ENCODE measurements at regions not wholly inside any gene's neighbourhood (a gene's known extent, or its start where the extent isn't known, plus 50 kb on each side); places are given as distances from the start of the nearest gene placed in this dataset.
"Not testable (repeated sequence)": the region's sequence is repeated elsewhere in the genome, so short reads cannot be mapped to it uniquely, and the experiment has no call there.

DNA sequence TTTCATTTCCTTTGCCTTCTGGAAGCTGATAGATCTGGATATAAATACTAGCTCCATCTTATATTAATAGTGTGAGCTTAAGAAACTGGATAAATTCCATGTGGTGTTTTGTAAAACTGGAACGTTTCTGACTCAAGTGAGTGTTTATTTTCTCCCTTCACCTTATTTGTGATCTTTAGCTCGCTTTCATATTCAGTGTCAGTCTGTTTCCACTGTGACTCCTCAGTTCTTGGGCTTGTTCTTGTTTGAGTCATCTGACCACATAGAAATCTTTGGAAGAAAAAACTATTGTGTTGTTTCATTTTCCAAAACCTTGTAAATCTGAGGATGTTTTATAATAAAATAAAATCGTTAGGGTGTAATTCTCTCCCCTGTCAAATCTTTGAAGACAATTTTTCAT, 186.4 kb downstream of the POLR1F start:
- TF ChIP-seq, protein P1, sequence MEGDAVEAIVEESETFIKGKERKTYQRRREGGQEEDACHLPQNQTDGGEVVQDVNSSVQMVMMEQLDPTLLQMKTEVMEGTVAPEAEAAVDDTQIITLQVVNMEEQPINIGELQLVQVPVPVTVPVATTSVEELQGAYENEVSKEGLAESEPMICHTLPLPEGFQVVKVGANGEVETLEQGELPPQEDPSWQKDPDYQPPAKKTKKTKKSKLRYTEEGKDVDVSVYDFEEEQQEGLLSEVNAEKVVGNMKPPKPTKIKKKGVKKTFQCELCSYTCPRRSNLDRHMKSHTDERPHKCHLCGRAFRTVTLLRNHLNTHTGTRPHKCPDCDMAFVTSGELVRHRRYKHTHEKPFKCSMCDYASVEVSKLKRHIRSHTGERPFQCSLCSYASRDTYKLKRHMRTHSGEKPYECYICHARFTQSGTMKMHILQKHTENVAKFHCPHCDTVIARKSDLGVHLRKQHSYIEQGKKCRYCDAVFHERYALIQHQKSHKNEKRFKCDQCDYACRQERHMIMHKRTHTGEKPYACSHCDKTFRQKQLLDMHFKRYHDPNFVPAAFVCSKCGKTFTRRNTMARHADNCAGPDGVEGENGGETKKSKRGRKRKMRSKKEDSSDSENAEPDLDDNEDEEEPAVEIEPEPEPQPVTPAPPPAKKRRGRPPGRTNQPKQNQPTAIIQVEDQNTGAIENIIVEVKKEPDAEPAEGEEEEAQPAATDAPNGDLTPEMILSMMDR (IDR thresholded peaks at IDR 0.05; ENCODE audit: low read depth, low read length): no peak

DNA sequence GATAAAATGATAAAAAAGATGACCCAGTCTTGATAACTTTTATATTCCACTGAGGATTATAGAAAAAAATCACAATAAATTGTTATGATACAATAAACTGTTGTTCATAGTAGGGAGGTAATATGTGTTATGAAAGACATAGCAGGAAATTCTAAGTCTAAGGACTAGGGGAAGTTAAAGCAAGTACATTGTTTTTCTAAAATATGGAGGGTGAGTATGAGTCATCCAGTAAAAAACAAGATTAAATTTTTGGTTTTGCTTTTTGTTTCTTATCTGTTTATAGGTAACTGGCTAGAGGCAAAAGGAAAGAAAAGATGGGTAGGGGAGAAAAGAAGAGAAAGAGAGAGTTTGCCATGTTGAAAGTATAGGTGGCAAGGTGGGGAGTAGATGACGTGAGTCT, 188.4 kb downstream of the POLR1F start:
- POLR2A ChIA-PET: no interaction called here
- H3K9me3 ChIP-seq (ENCODE audit: control insufficient read depth, insufficient read depth, low read length): no peaks in the 10 kb centered on the region
- TF ChIP-seq, protein P1 (IDR thresholded peaks at IDR 0.05; ENCODE audit: low read depth, low read length): no peak
- DNase-seq (ENCODE audit: low read depth, low spot score): no peak
- CTCF ChIA-PET: no interaction called here
- no peak overlapping the region for H3K27ac ChIP-seq (ENCODE audit: low read depth, low read length)
- no peak overlapping the region for H3K4me3 ChIP-seq (ENCODE audit: low read depth, low read length)
- no peaks in the 10 kb centered on the region for H3K27me3 ChIP-seq (ENCODE audit: control insufficient read depth, insufficient read depth, low read length)

More for the DNA sequence above, 186.4 kb downstream of the POLR1F start:
- no peak overlapping the region for H3K4me3 ChIP-seq (ENCODE audit: low read depth, low read length)
- CTCF ChIA-PET: interaction anchor here (1.3 kb wide), 1 partner anchor 31 kb away, joined by 7 read pairs; no protein-coding TSS in a partner anchor
- POLR2A ChIA-PET: interaction anchor here (0.6 kb wide), 1 partner anchor 1076 kb away, joined by 3 read pairs; no protein-coding TSS in a partner anchor
- no peak overlapping the region for H3K27ac ChIP-seq (ENCODE audit: low read depth, low read length)
- H3K9me3 ChIP-seq (ENCODE audit: control insufficient read depth, insufficient read depth, low read length): no peaks in the 10 kb centered on the region
- no peak for DNase-seq (ENCODE audit: low read depth, low spot score)
- H3K27me3 ChIP-seq (ENCODE audit: control insufficient read depth, insufficient read depth, low read length): no peaks in the 10 kb centered on the region

DNA sequence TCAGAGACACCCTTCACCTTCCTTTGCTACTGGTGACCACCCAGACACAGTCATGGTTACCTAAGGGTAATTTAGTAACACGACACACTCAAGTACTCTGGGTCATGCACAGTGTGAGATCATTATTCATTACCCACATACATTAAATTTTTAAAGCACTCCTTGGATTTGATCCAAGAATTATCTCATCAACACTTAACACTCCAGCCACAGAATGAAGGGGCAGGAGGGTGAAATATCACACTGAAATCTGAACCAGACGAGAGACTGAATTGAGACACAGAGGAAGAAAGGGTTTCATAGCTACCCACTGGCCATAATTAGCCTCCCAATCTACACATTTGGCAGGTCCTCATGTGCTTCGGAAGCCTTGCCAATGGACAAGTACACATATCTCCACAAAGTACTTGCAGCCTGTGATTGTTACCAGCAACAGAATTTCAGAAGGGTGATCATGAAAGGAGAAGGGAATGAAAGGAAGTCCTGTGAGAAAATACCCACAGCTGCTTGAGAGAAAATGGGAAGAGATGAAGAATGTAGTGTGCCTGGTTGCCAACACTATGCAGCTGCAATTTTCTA, 189.3 kb downstream of the POLR1F start:
- Histone ChIP-seq H3K27me3 (ENCODE audit: control insufficient read depth, insufficient read depth, low read length) (no peaks in the 10 kb centered on the region), H3K4me3 (ENCODE audit: low read depth, low read length) (no peak overlapping the region), H3K27ac (ENCODE audit: low read depth, low read length) (no peak overlapping the region), H3K9me3 (ENCODE audit: control insufficient read depth, insufficient read depth, low read length) (no peaks in the 10 kb centered on the region)
- ChIA-PET POLR2A (no interaction called here), CTCF (no interaction called here)
- TF ChIP-seq, protein P1 (IDR thresholded peaks at IDR 0.05; ENCODE audit: low read depth, low read length): no peak
- DNase-seq (ENCODE audit: low read depth, low spot score): no peak

DNA sequence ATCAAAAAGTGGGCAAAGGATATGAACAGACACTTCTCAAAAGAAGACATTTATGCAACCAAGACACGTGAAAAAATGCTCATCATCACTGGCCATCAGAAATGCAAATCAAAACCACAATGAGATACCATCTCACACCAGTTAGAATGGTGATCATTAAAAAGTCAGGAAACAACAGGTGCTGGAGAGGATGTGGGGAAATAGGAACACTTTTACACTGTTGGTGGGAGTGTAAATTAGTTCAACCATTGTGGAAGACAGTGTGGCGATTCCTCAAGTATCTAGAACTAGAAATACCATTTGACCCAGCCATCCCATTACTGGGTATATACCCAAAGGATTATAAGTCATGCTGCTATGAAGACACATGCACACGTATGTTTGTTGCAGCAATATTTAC, 191.3 kb downstream of the POLR1F start:
- H3K4me3 ChIP-seq (ENCODE audit: low read depth, low read length); H3K27me3 ChIP-seq (ENCODE audit: control insufficient read depth, insufficient read depth, low read length); H3K9me3 ChIP-seq (ENCODE audit: control insufficient read depth, insufficient read depth, low read length); POLR2A ChIA-PET; DNase-seq (ENCODE audit: low read depth, low spot score); H3K27ac ChIP-seq (ENCODE audit: low read depth, low read length); CTCF ChIA-PET: not testable (repeated sequence)

DNA sequence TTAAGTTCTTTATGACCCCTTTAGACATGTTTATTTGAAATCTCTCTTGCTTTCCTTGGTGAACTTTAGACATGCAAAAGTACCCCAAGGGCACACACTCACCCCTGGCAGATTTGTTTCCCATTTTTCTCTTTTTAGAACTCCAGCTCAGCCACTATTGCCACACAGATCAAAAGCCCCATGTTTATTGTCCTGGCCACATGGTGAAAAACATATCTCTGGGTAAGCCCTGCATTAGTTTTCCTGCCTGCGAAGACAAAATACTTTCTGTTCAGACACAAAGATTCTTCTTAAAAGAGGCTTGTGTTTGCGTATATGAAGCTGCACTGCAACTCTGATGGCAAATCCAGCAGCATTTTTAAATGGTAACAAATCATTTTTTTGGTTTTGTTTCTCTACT, 200.0 kb downstream of the POLR1F start:
- Histone ChIP-seq H3K27me3 (ENCODE audit: control insufficient read depth, insufficient read depth, low read length) (no peaks in the 10 kb centered on the region), H3K4me3 (ENCODE audit: low read depth, low read length) (no peak overlapping the region), H3K9me3 (ENCODE audit: control insufficient read depth, insufficient read depth, low read length) (no peaks in the 10 kb centered on the region), H3K27ac (ENCODE audit: low read depth, low read length) (no peak overlapping the region)
- TF ChIP-seq, protein P1 (IDR thresholded peaks at IDR 0.05; ENCODE audit: low read depth, low read length): no peak
- ChIA-PET POLR2A (no interaction called here), CTCF (no interaction called here)
- DNase-seq (ENCODE audit: low read depth, low spot score): no peak

DNA sequence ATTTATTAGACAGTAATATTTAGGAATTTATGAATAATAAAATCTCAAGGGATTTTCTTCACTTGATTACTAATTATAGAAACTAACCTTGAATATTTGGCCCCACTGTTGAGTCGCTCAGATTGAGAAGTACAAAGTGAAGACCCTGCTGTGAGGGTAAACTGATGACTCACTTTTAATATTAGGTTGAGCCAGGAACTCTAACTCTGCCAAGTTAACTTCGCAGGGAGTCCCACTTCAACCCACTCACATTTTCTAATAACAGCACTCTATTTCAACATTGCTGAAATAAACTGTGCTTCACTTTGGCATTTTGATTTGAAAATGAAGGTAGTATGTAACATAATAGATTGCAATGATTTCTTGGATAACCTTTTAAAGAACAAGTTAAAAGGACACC, 200.7 kb downstream of the POLR1F start:
- DNase-seq (ENCODE audit: low read depth, low spot score): no peak
- Histone ChIP-seq H3K9me3 (ENCODE audit: control insufficient read depth, insufficient read depth, low read length) (no peaks in the 10 kb centered on the region), H3K27me3 (ENCODE audit: control insufficient read depth, insufficient read depth, low read length) (no peaks in the 10 kb centered on the region), H3K27ac (ENCODE audit: low read depth, low read length) (no peak overlapping the region), H3K4me3 (ENCODE audit: low read depth, low read length) (no peak overlapping the region)
- CTCF ChIA-PET: no interaction called here
- TF ChIP-seq, protein P1 (IDR thresholded peaks at IDR 0.05; ENCODE audit: low read depth, low read length): no peak
- POLR2A ChIA-PET: no interaction called here
